Kidney (tissue), 13 donors: ENCODE measurements at regions not wholly inside any gene's neighbourhood (a gene's known extent, or its start where the extent isn't known, plus 50 kb on each side); places are given as distances from the start of the nearest gene placed in this dataset.

Source experiments
- DNase-seq, 5 donors: peaks; one replicate each; pipeline ENCODE4 v3.0.0-alpha.2; 2013 to 2020
- FAIRE-seq: peaks from 2 replicates; lab custom pipeline; 2012; peaks lifted over from hg19 to GRCh38; lab: Jason Lieb, UNC
- H3K27ac ChIP-seq, 2 donors: one replicate each; pipeline ENCODE4 v1.7.0; 2013; ENCODE audit warnings: low read depth in 2 of 2, low read length in 2 of 2, inconsistent platforms in 1 of 2
- H3K27me3 ChIP-seq: one replicate; pipeline ENCODE4 v1.7.1; 2013; ENCODE audit warnings: low read length, inconsistent platforms; ENCODE audit not compliant: control insufficient read depth, insufficient read depth
- H3K36me3 ChIP-seq, 3 donors: one replicate each; pipeline versions ENCODE4 v1.7.0 to v1.7.1; 2013; ENCODE audit warnings: low read length in 3 of 3, control low read depth in 1 of 3, inconsistent platforms in 1 of 3; ENCODE audit not compliant: insufficient read depth in 3 of 3, control insufficient read depth in 2 of 3
- H3K4me1 ChIP-seq, 3 donors: one replicate each; pipeline versions ENCODE4 v1.7.0 to v1.7.1; 2013; ENCODE audit warnings: low read length in 3 of 3, inconsistent platforms in 1 of 3, low read depth in 1 of 3; ENCODE audit not compliant: control insufficient read depth in 2 of 3, insufficient read depth in 2 of 3
- H3K4me3 ChIP-seq, 3 donors: one replicate each; pipeline versions ENCODE4 v1.7.0 to v1.8.1; 2013; ENCODE audit warnings: low read length in 3 of 3, control low read depth in 1 of 3, inconsistent platforms in 1 of 3
- H3K9ac ChIP-seq, 3 donors: one replicate each; pipeline versions ENCODE4 v1.7.0 to v1.7.1; 2013; ENCODE audit warnings: low read length in 3 of 3, control low read depth in 1 of 3, inconsistent platforms in 1 of 3
- H3K9me3 ChIP-seq, 3 donors: one replicate each; pipeline versions ENCODE4 v1.7.0 to v1.7.1; 2013; ENCODE audit warnings: low read length in 3 of 3, control low read depth in 1 of 3, inconsistent platforms in 1 of 3; ENCODE audit not compliant: control insufficient read depth in 2 of 3, insufficient read depth in 1 of 3
- CTCF ChIP-seq: IDR thresholded peaks from 3 replicates; pipeline ENCODE4 v1.5.1; 2012; ENCODE audit warnings: mild to moderate bottlenecking, moderate library complexity, borderline replicate concordance; ENCODE audit not compliant: insufficient read depth; ENCODE audit errors: extremely low read depth
- intact Hi-C: fragments of 100-400 bp; cut with DNase I; formaldehyde crosslinking; loops from one replicate; pipeline ENCODE4 v1.11.1; 2022
- donor health status: control.
- donor health status: control.
- donor health status: control.
- donor health status: control.
- donor health status: control.
- donor health status: DM: yes; HTN: yes; CAD: no.
- donor health status: Normal renal cell carcinoma (clear cell type).

- H3K4me1 ChIP-seq, result peaks cover 0 to 15% (median 4%) of the 10 kb centered on the region in 3 donors
- H3K27ac ChIP-seq, result peak overlapping the region in 1 of 2 donors; percentile 61
- no peak overlapping the region for H3K4me3 ChIP-seq
- DNase-seq (no peak), FAIRE-seq (no peak)
- no peaks in the 10 kb centered on the region for H3K9me3 ChIP-seq
- TF ChIP-seq CTCF, result no peak
- H3K36me3 ChIP-seq, result no peaks in the 10 kb centered on the region
- H3K27me3 ChIP-seq, result no peaks in the 10 kb centered on the region
- intact Hi-C loops, result no loop called here
- H3K9ac ChIP-seq, result no peak overlapping the region
Measured at GRCh38 chr1:94310570-94311270, 73.3 kb upstream of the ARHGAP29 start.

GRCh38 chr1:94309829-94310569 is 72.6 kb upstream of the ARHGAP29 start:
- Histone ChIP-seq H3K27me3 (no peaks in the 10 kb centered on the region), H3K36me3 (no peaks in the 10 kb centered on the region), H3K9ac (no peak overlapping the region), H3K27ac (no peak overlapping the region), H3K4me1 (peaks cover 0 to 15% (median 4%) of the 10 kb centered on the region in 3 donors), H3K4me3 (no peak overlapping the region), H3K9me3 (no peaks in the 10 kb centered on the region)
- TF ChIP-seq CTCF, result no peak
- intact Hi-C loops, result no loop called here
- no peak for FAIRE-seq
- no peak for DNase-seq

- Histone ChIP-seq H3K36me3 (no peaks in the 10 kb centered on the region), H3K9ac (no peak overlapping the region), H3K27ac (no peak overlapping the region), H3K4me3 (no peak overlapping the region), H3K9me3 (no peaks in the 10 kb centered on the region), H3K4me1 (peaks cover 0 to 10% (median 0%) of the 10 kb centered on the region in 3 donors), H3K27me3 (no peaks in the 10 kb centered on the region)
- TF ChIP-seq CTCF, result no peak
- intact Hi-C loops, result no loop called here
- DNase-seq (no peak), FAIRE-seq (no peak)
Measured at GRCh38 chr1:94309216-94309615, 71.8 kb upstream of the ARHGAP29 start.
